GM12878 (cell line): ENCODE measurements at regions not wholly inside any gene's neighbourhood (a gene's known extent, or its start where the extent isn't known, plus 50 kb on each side); places are given as distances from the start of the nearest gene placed in this dataset.
A peak's percentile ranks its signal among the peaks of the same experiment; 100 is the strongest.

Experiments
- ATAC-seq: fragments of 200-7000 bp; cut with Tn5 transposase; 3 replicates; pipeline ENCODE4 v1.9.1; 2020; ENCODE audit warnings: mild to moderate bottlenecking, moderate library complexity
- BruUV-seq: library from RNA; stranded (reverse); fragments of 400-500 nt; replicated peaks from 2 replicates; lab custom pipeline; 2021; lab: Mats Ljungman, UMichigan
- CTCF ChIA-PET: fragments of 300-600 bp; sonication (Branson Sonifier 250); formaldehyde crosslinking; extraction: SDS; loops from one replicate; lab custom pipeline; 2021; ENCODE audit warnings: inconsistent platforms; lab: Yijun Ruan, JAX
- POLR2A ChIA-PET: fragments of 350-600 bp; formaldehyde crosslinking; extraction: SDS; loops from one replicate; lab custom pipeline; 2021; ENCODE audit warnings: inconsistent platforms; lab: Charles Lee
- RAD21 ChIA-PET: fragments of 300-600 bp; sonication (Branson Sonifier 250); formaldehyde crosslinking; loops from one replicate; lab custom pipeline; 2023; ENCODE audit warnings: antibody characterized with exemption; ENCODE audit not compliant: unreplicated experiment; lab: Charles Lee
- SMC1A ChIA-PET: fragments of 300-600 bp; sonication (Branson Sonifier 250); formaldehyde crosslinking; loops from one replicate; lab custom pipeline; 2023; ENCODE audit not compliant: unreplicated experiment, uncharacterized antibody; lab: Charles Lee
- DNase-seq: peaks from one replicate; pipeline ENCODE4 v3.0.0-alpha.2; 2011; ENCODE audit warnings: low read depth, low spot score
- FAIRE-seq: peaks from 3 replicates; lab custom pipeline; 2011; peaks lifted over from hg19 to GRCh38; lab: Jason Lieb, UNC
- H2AFZ ChIP-seq: 2 replicates; pipeline ENCODE4 v1.6.0; 2011; ENCODE audit warnings: low read depth, low read length, control low read depth; ENCODE audit not compliant: control insufficient read depth
- H3K27ac ChIP-seq: 2 replicates; pipeline ENCODE4 v1.5.1; 2011; ENCODE audit warnings: control low read depth; ENCODE audit not compliant: control insufficient read depth, insufficient read depth
- H3K27me3 ChIP-seq, 2 experiments: replicated peaks in 1 of 2; 2 replicates each; pipeline versions ENCODE4 v1.6.0 to v1.6.1; 2011; ENCODE audit warnings: low read length in 1 of 2; ENCODE audit not compliant: control insufficient read depth in 2 of 2, insufficient read depth in 2 of 2
- H3K36me3 ChIP-seq, 2 experiments: 2 replicates each; pipeline ENCODE4 v1.5.1; 2011; ENCODE audit warnings: low read length in 1 of 2; ENCODE audit not compliant: control insufficient read depth in 2 of 2, insufficient read depth in 2 of 2
- H3K4me1 ChIP-seq: 2 replicates; pipeline ENCODE4 v1.6.1; 2011; ENCODE audit warnings: mild to moderate bottlenecking, low read length, moderate library complexity, mixed read lengths; ENCODE audit not compliant: control insufficient read depth, insufficient read depth
- H3K4me2 ChIP-seq: 2 replicates; pipeline ENCODE4 v1.6.0; 2011; ENCODE audit warnings: control low read depth; ENCODE audit not compliant: control insufficient read depth, insufficient read depth
- H3K4me3 ChIP-seq: fragments of 200-600 bp; sonication (generic); 2 replicates; pipeline ENCODE4 v1.5.1; 2016
- H3K79me2 ChIP-seq: 2 replicates; pipeline ENCODE4 v1.6.0; 2011; ENCODE audit warnings: low read length; ENCODE audit not compliant: control insufficient read depth, insufficient read depth
- H3K9ac ChIP-seq: 2 replicates; pipeline ENCODE4 v1.8.0; 2011; ENCODE audit warnings: low read length, control low read depth, mixed read lengths; ENCODE audit not compliant: control insufficient read depth, insufficient read depth
- H3K9me3 ChIP-seq: replicated peaks from 3 replicates; pipeline ENCODE4 v1.5.1; 2011; ENCODE audit warnings: mild to moderate bottlenecking, low read length; ENCODE audit not compliant: control insufficient read depth, insufficient read depth
- H4K20me1 ChIP-seq: 2 replicates; pipeline ENCODE4 v1.6.0; 2011; ENCODE audit not compliant: control insufficient read depth, insufficient read depth
- ASH2L ChIP-seq: fragments of 300-600, 200-600 bp; sonication (generic); IDR thresholded peaks from 2 replicates; pipeline ENCODE4 v1.6.1; 2017; ENCODE audit warnings: low read depth, mild to moderate bottlenecking, borderline replicate concordance
- BRCA1 ChIP-seq: IDR thresholded peaks from 2 replicates; pipeline ENCODE4 v1.6.1; 2011; ENCODE audit warnings: low read depth, low read length, improper control_type of control experiment
- PML ChIP-seq: IDR thresholded peaks from 2 replicates; pipeline ENCODE4 v1.6.1; 2012; ENCODE audit warnings: low read length, inconsistent platforms
- SMARCA5 ChIP-seq: fragments of 450-650 bp; IDR thresholded peaks from 2 replicates; pipeline ENCODE4 v1.6.1; 2017; ENCODE audit warnings: mild to moderate bottlenecking
- SPI1 ChIP-seq: IDR thresholded peaks from 2 replicates; pipeline ENCODE4 v1.6.1; 2011; ENCODE audit warnings: low read depth, mild to moderate bottlenecking, low read length, moderate library complexity, borderline replicate concordance; ENCODE audit not compliant: insufficient read depth
- WGBS: methylation state at CpG from one replicate; pipeline ENCODE4 v1.1.6; 2016; ENCODE audit warnings: low lambda C conversion rate; ENCODE audit not compliant: insufficient replicate concordance, insufficient coverage; ENCODE audit errors: missing lambda C conversion rate; 5-methylcytosine and 5-hydroxymethylcytosine counted together
- in situ Hi-C: fragments of 300-500 bp; cut with MboI; formaldehyde crosslinking; loops from 9 replicates; pipeline ENCODE4 v1.14.3; 2018; ENCODE audit warnings: mixed read lengths
- intact Hi-C: fragments of 100-400 bp; cut with micrococcal nuclease; formaldehyde crosslinking; loops from one replicate; pipeline ENCODE4 v1.14.2; 2022; ENCODE audit not compliant: unreplicated experiment
- TF ChIP-seq, protein P1 (sequence below): IDR thresholded peaks from 2 replicates; pipeline ENCODE4 v1.6.1; 2011; ENCODE audit warnings: low read depth, mild to moderate bottlenecking, low read length, moderate library complexity, borderline replicate concordance; ENCODE audit errors: extremely low read depth
- TF ChIP-seq, protein P2 (sequence below), 3 experiments: IDR thresholded peaks in 2 of 3; conservative IDR thresholded peaks in 1 of 3; 2 replicates each; pipeline ENCODE4 v1.5.1; 2011; ENCODE audit warnings: low read depth in 3 of 3, low read length in 3 of 3, mild to moderate bottlenecking in 3 of 3, control low read depth in 2 of 3, moderate library complexity in 2 of 3, inconsistent platforms in 1 of 3, mixed read lengths in 1 of 3; ENCODE audit not compliant: control insufficient read depth in 2 of 3, insufficient read depth in 1 of 3; ENCODE audit errors: extremely low read depth in 1 of 3

DNA sequence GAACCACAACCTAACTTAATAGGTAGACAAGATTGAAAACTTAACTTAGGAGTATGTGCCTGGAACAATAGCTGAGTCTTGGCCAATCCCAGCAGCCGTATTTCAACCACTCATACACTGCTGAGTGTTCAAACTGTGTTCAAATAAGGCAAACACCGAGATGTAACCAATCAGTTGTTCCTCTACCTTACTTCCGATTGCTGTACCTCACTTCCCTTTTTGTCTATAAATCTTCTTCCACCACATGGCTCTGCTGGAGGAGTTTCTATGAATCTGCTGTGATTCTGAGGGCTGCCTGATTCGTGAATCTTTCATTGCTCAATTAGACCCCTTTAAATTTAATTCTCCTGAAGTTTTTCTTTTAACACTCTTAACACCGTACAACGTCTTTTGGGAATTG lies 108.0 kb downstream of the ANAPC4 start:
- DNase-seq = no peak
- Histone ChIP-seq H3K36me3 (no peaks in the 10 kb centered on the region), H3K4me2 (no peak overlapping the region), H3K27ac (no peak overlapping the region), H3K27me3 (no peaks in the 10 kb centered on the region), H3K9me3 (no peaks in the 10 kb centered on the region), H2AFZ (no peak overlapping the region), H3K4me3 (no peak overlapping the region), H3K4me1 (no peaks in the 10 kb centered on the region), H4K20me1 (no peaks in the 10 kb centered on the region), H3K9ac (no peak overlapping the region), H3K79me2 (no peaks in the 10 kb centered on the region)
- FAIRE-seq = no peak
- no TSS peak for BruUV-seq
- ChIA-PET POLR2A (no interaction called here), SMC1A (no interaction called here), CTCF (interaction anchor here (0.7 kb wide), 1 partner anchor 80 kb away, joined by 3 read pairs; no protein-coding TSS in a partner anchor), RAD21 (no interaction called here)
- TF ChIP-seq, protein P1, sequence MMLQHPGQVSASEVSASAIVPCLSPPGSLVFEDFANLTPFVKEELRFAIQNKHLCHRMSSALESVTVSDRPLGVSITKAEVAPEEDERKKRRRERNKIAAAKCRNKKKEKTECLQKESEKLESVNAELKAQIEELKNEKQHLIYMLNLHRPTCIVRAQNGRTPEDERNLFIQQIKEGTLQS = no peak
- TF ChIP-seq SMARCA5 (no peak), SPI1 (peak; percentile 62; the same call in 1 of the 2 replicates), BRCA1 (no peak)
- in situ Hi-C loops (no loop called here), intact Hi-C loops (no loop called here)
- 36% methylated on average over 6 of the region's 6 CpGs for WGBS
- peak; percentile 38; the same call in 1 of the 3 replicates for ATAC-seq

DNA sequence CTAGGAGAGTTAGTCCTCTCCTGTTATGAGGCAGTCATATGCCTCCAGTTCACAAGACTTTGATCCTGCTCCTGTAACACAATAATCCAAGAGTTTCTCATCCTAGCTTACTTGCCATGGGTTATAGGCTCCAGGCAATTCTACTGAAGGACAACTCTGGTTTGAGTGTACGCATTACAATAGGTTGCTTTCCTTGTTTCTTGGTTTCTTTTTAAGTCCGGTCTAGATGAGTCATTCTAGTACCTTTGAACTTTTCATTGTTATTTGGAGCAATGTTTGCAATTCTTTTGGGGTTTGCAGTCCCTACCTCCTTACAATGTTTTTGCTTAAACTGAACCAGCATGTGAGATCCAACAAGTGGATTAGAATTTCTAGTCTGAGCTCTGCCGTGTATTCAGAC lies 109.1 kb downstream of the ANAPC4 start:
- no peak for FAIRE-seq

More for the DNA sequence above, 109.1 kb downstream of the ANAPC4 start:
- Histone ChIP-seq H2AFZ (no peak overlapping the region), H3K9me3 (no peaks in the 10 kb centered on the region), H3K9ac (no peak overlapping the region), H3K4me2 (no peak overlapping the region), H3K27me3 (no peaks in the 10 kb centered on the region), H3K27ac (no peak overlapping the region), H4K20me1 (no peaks in the 10 kb centered on the region), H3K4me1 (no peaks in the 10 kb centered on the region), H3K36me3 (no peaks in the 10 kb centered on the region), H3K4me3 (no peak overlapping the region), H3K79me2 (no peaks in the 10 kb centered on the region)
- no TSS peak for BruUV-seq
- WGBS = 64% methylated on average over 3 of the region's 3 CpGs
- DNase-seq = no peak
- intact Hi-C loops = no loop called here
- in situ Hi-C loops = no loop called here
- ChIA-PET CTCF (no interaction called here), POLR2A (no interaction called here), RAD21 (no interaction called here), SMC1A (no interaction called here)
- TF ChIP-seq PML = no peak
- TF ChIP-seq, protein P2, sequence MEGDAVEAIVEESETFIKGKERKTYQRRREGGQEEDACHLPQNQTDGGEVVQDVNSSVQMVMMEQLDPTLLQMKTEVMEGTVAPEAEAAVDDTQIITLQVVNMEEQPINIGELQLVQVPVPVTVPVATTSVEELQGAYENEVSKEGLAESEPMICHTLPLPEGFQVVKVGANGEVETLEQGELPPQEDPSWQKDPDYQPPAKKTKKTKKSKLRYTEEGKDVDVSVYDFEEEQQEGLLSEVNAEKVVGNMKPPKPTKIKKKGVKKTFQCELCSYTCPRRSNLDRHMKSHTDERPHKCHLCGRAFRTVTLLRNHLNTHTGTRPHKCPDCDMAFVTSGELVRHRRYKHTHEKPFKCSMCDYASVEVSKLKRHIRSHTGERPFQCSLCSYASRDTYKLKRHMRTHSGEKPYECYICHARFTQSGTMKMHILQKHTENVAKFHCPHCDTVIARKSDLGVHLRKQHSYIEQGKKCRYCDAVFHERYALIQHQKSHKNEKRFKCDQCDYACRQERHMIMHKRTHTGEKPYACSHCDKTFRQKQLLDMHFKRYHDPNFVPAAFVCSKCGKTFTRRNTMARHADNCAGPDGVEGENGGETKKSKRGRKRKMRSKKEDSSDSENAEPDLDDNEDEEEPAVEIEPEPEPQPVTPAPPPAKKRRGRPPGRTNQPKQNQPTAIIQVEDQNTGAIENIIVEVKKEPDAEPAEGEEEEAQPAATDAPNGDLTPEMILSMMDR (IDR thresholded peaks at IDR 0.05 in 2 of 3, conservative IDR thresholded peaks at IDR 0.05 in 1 of 3; ENCODE audit: control insufficient read depth in 2 of 3, extremely low read depth in 1 of 3, insufficient read depth in 1 of 3, low read depth in 3 of 3, low read length in 3 of 3) = no peak
- TF ChIP-seq ASH2L = no peak
- no peak for ATAC-seq
